ENCODE measurements at regions not wholly inside any gene's neighbourhood (a gene's known extent, or its start where the extent isn't known, plus 50 kb on each side); places are given as distances from the start of the nearest gene placed in this dataset.

GRCh38 chr13:31853643-31854326 is 114.5 kb downstream of the RXFP2 start:
- Histone ChIP-seq H3K27ac (ENCODE audit: low read length) (no peak overlapping the region), H3K9ac (ENCODE audit: low read depth, low read length) (no peak overlapping the region), H3K9me3 (ENCODE audit: insufficient read depth, low read depth, low read length) (no peaks in the 10 kb centered on the region), H3K4me1 (ENCODE audit: insufficient read depth, low read length) (no peaks in the 10 kb centered on the region), H3K36me3 (ENCODE audit: insufficient read depth, low read depth, low read length) (no peaks in the 10 kb centered on the region), H3K27me3 (ENCODE audit: insufficient read depth, low read length) (peaks cover 10% of the 10 kb centered on the region; the same call in 1 of the 2 replicates), H3K4me3 (ENCODE audit: low read length) (no peak overlapping the region)

DNA sequence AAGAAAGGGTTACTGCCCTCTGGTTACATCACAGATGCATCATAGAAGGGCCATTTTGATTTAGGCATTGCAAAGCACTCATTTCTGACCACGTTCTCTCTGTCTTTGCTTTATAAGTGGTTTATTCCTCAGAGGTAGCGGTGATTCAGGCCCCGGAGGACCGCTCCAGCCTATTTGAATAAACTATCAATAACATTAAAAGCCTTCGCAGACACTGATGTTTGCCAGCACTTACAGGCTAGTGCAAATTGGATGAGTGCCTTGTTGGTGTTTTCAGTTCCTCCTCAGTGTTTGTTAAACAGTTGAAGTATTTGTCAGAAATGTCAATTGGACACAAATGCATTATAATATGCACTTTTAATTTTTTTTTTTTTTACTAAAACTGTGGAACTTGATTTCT is 120.2 kb downstream of the RXFP2 start:
- H3K27ac ChIP-seq (ENCODE audit: low read length): no peak overlapping the region
- no peaks in the 10 kb centered on the region for H3K27me3 ChIP-seq (ENCODE audit: insufficient read depth, low read length)
- no peaks in the 10 kb centered on the region for H3K4me1 ChIP-seq (ENCODE audit: insufficient read depth, low read length)
- no peaks in the 10 kb centered on the region for H3K36me3 ChIP-seq (ENCODE audit: insufficient read depth, low read depth, low read length)
- H3K9me3 ChIP-seq (ENCODE audit: insufficient read depth, low read depth, low read length): no peaks in the 10 kb centered on the region
- no peak overlapping the region for H3K4me3 ChIP-seq (ENCODE audit: low read length)
- no peak overlapping the region for H3K9ac ChIP-seq (ENCODE audit: low read depth, low read length)

GRCh38 chr13:31860002-31860401 is 120.7 kb downstream of the RXFP2 start:
- no peaks in the 10 kb centered on the region for H3K9me3 ChIP-seq (ENCODE audit: insufficient read depth, low read depth, low read length)
- no peaks in the 10 kb centered on the region for H3K4me1 ChIP-seq (ENCODE audit: insufficient read depth, low read length)
- no peaks in the 10 kb centered on the region for H3K27me3 ChIP-seq (ENCODE audit: insufficient read depth, low read length)
- no peak overlapping the region for H3K27ac ChIP-seq (ENCODE audit: low read length)
- no peak overlapping the region for H3K4me3 ChIP-seq (ENCODE audit: low read length)
- H3K36me3 ChIP-seq (ENCODE audit: insufficient read depth, low read depth, low read length): no peaks in the 10 kb centered on the region
- H3K9ac ChIP-seq (ENCODE audit: low read depth, low read length): no peak overlapping the region

GRCh38 chr13:31862828-31863227 is 123.5 kb downstream of the RXFP2 start:
- no peak overlapping the region for H3K9ac ChIP-seq (ENCODE audit: low read depth, low read length)
- H3K4me1 ChIP-seq (ENCODE audit: insufficient read depth, low read length): no peaks in the 10 kb centered on the region

DNA sequence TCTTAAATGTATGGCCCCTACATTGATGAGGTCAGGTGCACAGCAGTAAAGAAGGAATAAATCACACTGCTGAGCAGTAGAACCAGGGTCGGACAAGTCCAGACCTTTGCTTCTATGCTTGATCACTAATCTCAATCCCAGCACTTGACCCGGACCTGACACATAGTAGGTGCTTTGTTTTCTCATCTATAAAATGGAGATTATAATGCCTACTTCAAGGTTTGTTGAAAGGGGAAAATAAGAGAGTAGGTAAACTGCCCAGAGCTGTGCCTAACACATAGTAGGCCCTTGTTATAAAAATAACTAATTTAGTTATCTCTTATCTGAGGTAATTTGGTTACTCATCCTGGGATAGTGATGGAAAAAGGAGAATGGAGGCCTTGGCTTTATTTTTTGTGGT is 125.0 kb downstream of the RXFP2 start:
- no peak overlapping the region for H3K4me3 ChIP-seq (ENCODE audit: low read length)
- H3K9me3 ChIP-seq (ENCODE audit: insufficient read depth, low read depth, low read length): no peaks in the 10 kb centered on the region
- H3K9ac ChIP-seq (ENCODE audit: low read depth, low read length): no peak overlapping the region
- H3K36me3 ChIP-seq (ENCODE audit: insufficient read depth, low read depth, low read length): no peaks in the 10 kb centered on the region
- H3K27me3 ChIP-seq (ENCODE audit: insufficient read depth, low read length): no peaks in the 10 kb centered on the region
- H3K4me1 ChIP-seq (ENCODE audit: insufficient read depth, low read length): no peaks in the 10 kb centered on the region
- no peak overlapping the region for H3K27ac ChIP-seq (ENCODE audit: low read length)

More at GRCh38 chr13:31862828-31863227, 123.5 kb downstream of the RXFP2 start:
- Histone ChIP-seq H3K36me3 (ENCODE audit: insufficient read depth, low read depth, low read length) (no peaks in the 10 kb centered on the region), H3K4me3 (ENCODE audit: low read length) (no peak overlapping the region), H3K9me3 (ENCODE audit: insufficient read depth, low read depth, low read length) (no peaks in the 10 kb centered on the region), H3K27me3 (ENCODE audit: insufficient read depth, low read length) (no peaks in the 10 kb centered on the region), H3K27ac (ENCODE audit: low read length) (no peak overlapping the region)

DNA sequence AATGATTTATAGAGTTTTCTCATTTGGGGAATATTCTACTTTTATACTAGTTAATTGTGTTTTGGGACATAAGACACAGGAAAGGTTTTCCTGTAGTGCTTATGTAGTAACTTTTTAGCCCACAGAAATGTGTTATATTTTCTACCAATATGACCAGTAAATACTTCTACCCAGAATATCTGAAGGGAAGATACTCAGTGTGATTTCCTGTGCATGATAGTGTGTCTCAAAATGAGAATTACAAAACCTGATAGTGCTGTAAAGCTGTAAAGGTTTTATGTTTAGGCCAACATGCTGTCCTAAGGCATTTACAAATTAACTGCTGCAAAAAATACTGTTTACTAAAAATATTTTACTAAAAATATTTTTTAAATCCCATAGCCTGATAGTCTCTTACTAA is 126.8 kb downstream of the RXFP2 start:
- Histone ChIP-seq H3K9me3 (ENCODE audit: insufficient read depth, low read depth, low read length) (no peaks in the 10 kb centered on the region), H3K27me3 (ENCODE audit: insufficient read depth, low read length) (no peaks in the 10 kb centered on the region), H3K36me3 (ENCODE audit: insufficient read depth, low read depth, low read length) (no peaks in the 10 kb centered on the region), H3K4me3 (ENCODE audit: low read length) (no peak overlapping the region), H3K9ac (ENCODE audit: low read depth, low read length) (no peak overlapping the region), H3K27ac (ENCODE audit: low read length) (no peak overlapping the region), H3K4me1 (ENCODE audit: insufficient read depth, low read length) (no peaks in the 10 kb centered on the region)

DNA sequence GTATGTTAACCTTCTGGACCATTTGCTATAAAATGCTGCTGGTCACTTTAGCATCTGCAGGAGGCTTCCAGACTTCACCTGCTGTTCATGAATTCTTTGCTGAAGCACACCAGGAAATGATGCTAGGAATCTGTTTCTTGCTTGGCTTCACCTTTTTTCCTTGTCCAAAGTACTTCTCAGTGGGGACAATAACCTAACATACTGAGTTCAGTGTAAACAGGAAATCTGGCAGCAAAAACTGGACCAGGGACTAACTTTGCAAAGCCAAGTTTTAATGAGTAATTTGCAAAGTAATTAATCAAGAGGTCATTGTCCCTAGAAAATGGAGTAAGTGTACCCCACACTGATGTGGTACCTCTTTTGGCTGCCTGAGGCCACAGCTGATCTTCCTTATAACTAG is 128.4 kb downstream of the RXFP2 start:
- H3K4me1 ChIP-seq (ENCODE audit: insufficient read depth, low read length): no peaks in the 10 kb centered on the region
- H3K27ac ChIP-seq (ENCODE audit: low read length): no peak overlapping the region
- no peak overlapping the region for H3K9ac ChIP-seq (ENCODE audit: low read depth, low read length)
- no peak overlapping the region for H3K4me3 ChIP-seq (ENCODE audit: low read length)
- no peaks in the 10 kb centered on the region for H3K9me3 ChIP-seq (ENCODE audit: insufficient read depth, low read depth, low read length)
- H3K27me3 ChIP-seq (ENCODE audit: insufficient read depth, low read length): no peaks in the 10 kb centered on the region
- H3K36me3 ChIP-seq (ENCODE audit: insufficient read depth, low read depth, low read length): no peaks in the 10 kb centered on the region

DNA sequence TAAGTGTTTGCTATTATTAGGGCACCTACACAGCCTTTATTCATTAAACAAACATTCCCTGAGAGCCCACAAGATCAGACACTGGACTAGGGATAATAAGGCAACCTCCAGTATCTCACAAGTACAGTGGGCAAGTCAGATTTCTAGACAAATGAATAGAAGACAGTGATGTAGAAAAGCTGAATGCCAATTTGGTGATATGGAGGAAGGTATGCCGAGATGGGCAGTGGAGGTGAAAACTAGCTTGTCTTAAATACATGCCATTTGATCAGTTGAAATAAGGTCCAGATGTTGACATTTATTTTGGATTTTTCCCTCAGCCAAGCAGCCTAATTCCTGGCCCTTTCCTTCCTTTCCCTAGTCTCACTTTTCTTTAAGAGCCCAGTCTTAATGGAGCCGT is 130.3 kb downstream of the RXFP2 start:
- H3K9me3 ChIP-seq (ENCODE audit: insufficient read depth, low read depth, low read length): no peaks in the 10 kb centered on the region
- no peaks in the 10 kb centered on the region for H3K36me3 ChIP-seq (ENCODE audit: insufficient read depth, low read depth, low read length)
- H3K4me1 ChIP-seq (ENCODE audit: insufficient read depth, low read length): no peaks in the 10 kb centered on the region
- H3K27ac ChIP-seq (ENCODE audit: low read length): no peak overlapping the region
- H3K27me3 ChIP-seq (ENCODE audit: insufficient read depth, low read length): no peaks in the 10 kb centered on the region
- H3K4me3 ChIP-seq (ENCODE audit: low read length): no peak overlapping the region
- H3K9ac ChIP-seq (ENCODE audit: low read depth, low read length): no peak overlapping the region

- H3K36me3 ChIP-seq (ENCODE audit: insufficient read depth, low read depth, low read length): no peaks in the 10 kb centered on the region
- H3K9ac ChIP-seq (ENCODE audit: low read depth, low read length): no peak overlapping the region
- H3K27me3 ChIP-seq (ENCODE audit: insufficient read depth, low read length): no peaks in the 10 kb centered on the region
- no peak overlapping the region for H3K4me3 ChIP-seq (ENCODE audit: low read length)
- no peaks in the 10 kb centered on the region for H3K9me3 ChIP-seq (ENCODE audit: insufficient read depth, low read depth, low read length)
- H3K27ac ChIP-seq (ENCODE audit: low read length): no peak overlapping the region
- no peaks in the 10 kb centered on the region for H3K4me1 ChIP-seq (ENCODE audit: insufficient read depth, low read length)
Observed at GRCh38 chr13:31870511-31870910, 131.2 kb downstream of the RXFP2 start.

- H3K9ac ChIP-seq (ENCODE audit: low read depth, low read length): no peak overlapping the region
- H3K27ac ChIP-seq (ENCODE audit: low read length): no peak overlapping the region
- no peaks in the 10 kb centered on the region for H3K4me1 ChIP-seq (ENCODE audit: insufficient read depth, low read length)
- no peaks in the 10 kb centered on the region for H3K36me3 ChIP-seq (ENCODE audit: insufficient read depth, low read depth, low read length)
- no peaks in the 10 kb centered on the region for H3K9me3 ChIP-seq (ENCODE audit: insufficient read depth, low read depth, low read length)
- no peaks in the 10 kb centered on the region for H3K27me3 ChIP-seq (ENCODE audit: insufficient read depth, low read length)
- H3K4me3 ChIP-seq (ENCODE audit: low read length): no peak overlapping the region
Observed at GRCh38 chr13:31873145-31873544, 133.8 kb downstream of the RXFP2 start.

DNA sequence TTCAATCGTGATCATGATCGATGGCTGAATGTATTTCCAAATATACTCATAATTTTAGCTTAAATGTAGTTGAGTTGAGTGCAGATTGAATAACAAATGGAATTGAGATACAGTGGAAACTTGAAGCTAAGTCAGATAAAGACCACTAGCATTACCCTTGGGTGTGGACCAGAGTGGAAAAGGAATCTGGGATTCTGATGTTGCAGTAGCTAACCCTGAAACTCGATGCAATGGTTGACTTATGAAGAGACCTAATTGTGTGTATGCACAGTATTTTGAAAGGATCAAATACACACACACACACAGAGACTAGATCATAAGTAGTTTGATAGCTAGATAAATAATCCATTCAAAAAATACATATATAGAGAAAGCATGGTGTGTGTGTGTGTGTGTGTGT is 135.8 kb downstream of the RXFP2 start:
- no peak overlapping the region for H3K27ac ChIP-seq (ENCODE audit: low read length)
- H3K36me3 ChIP-seq (ENCODE audit: insufficient read depth, low read depth, low read length): no peaks in the 10 kb centered on the region
- H3K4me3 ChIP-seq (ENCODE audit: low read length): no peak overlapping the region
- no peaks in the 10 kb centered on the region for H3K27me3 ChIP-seq (ENCODE audit: insufficient read depth, low read length)
- H3K9ac ChIP-seq (ENCODE audit: low read depth, low read length): no peak overlapping the region
- no peaks in the 10 kb centered on the region for H3K9me3 ChIP-seq (ENCODE audit: insufficient read depth, low read depth, low read length)
- no peaks in the 10 kb centered on the region for H3K4me1 ChIP-seq (ENCODE audit: insufficient read depth, low read length)

GRCh38 chr13:31878052-31878451 is 138.7 kb downstream of the RXFP2 start:
- Histone ChIP-seq H3K36me3 (ENCODE audit: insufficient read depth, low read depth, low read length) (no peaks in the 10 kb centered on the region), H3K27ac (ENCODE audit: low read length) (no peak overlapping the region), H3K27me3 (ENCODE audit: insufficient read depth, low read length) (no peaks in the 10 kb centered on the region), H3K4me1 (ENCODE audit: insufficient read depth, low read length) (no peaks in the 10 kb centered on the region), H3K4me3 (ENCODE audit: low read length) (no peak overlapping the region), H3K9me3 (ENCODE audit: insufficient read depth, low read depth, low read length) (no peaks in the 10 kb centered on the region), H3K9ac (ENCODE audit: low read depth, low read length) (no peak overlapping the region)
